ENCODE measurements at regions not wholly inside any gene's neighbourhood (a gene's known extent, or its start where the extent isn't known, plus 50 kb on each side); places are given as distances from the start of the nearest gene placed in this dataset.

- no peaks in the 10 kb centered on the region for H3K27me3 ChIP-seq
- DNase-seq, result no peak
These were observed 297.2 kb upstream of the PBX1 start for GRCh38 chr1:164261691-164262240.

GRCh38 chr1:164263540-164263939 is 295.4 kb upstream of the PBX1 start:
- H3K36me3 ChIP-seq, result no peaks in the 10 kb centered on the region
- H3K27ac ChIP-seq, result no peak overlapping the region
- H3K4me1 ChIP-seq, result no peaks in the 10 kb centered on the region
- no peak overlapping the region for H3K4me3 ChIP-seq
- H3K9ac ChIP-seq (ENCODE audit: low read depth in 2 of 2, low read length in 2 of 2), result no peak overlapping the region
- H3K9me3 ChIP-seq, result no peaks in the 10 kb centered on the region
- TF ChIP-seq CTCF (IDR thresholded peaks at IDR 0.05), result no peak
- H3K27me3 ChIP-seq, result no peaks in the 10 kb centered on the region
- no peak for DNase-seq
- intact Hi-C loops (cut with DNase I), result no loop called here

More at GRCh38 chr1:164261691-164262240, 297.2 kb upstream of the PBX1 start:
- intact Hi-C loops (cut with DNase I), result no loop called here
- Histone ChIP-seq H3K36me3 (no peaks in the 10 kb centered on the region), H3K9ac (ENCODE audit: low read depth in 2 of 2, low read length in 2 of 2) (no peak overlapping the region), H3K9me3 (no peaks in the 10 kb centered on the region), H3K4me3 (no peak overlapping the region), H3K27ac (no peak overlapping the region), H3K4me1 (no peaks in the 10 kb centered on the region)
- TF ChIP-seq CTCF (IDR thresholded peaks at IDR 0.05), result no peak

GRCh38 chr1:164265232-164265631 is 293.8 kb upstream of the PBX1 start:
- Histone ChIP-seq H3K27ac (no peak overlapping the region), H3K4me3 (no peak overlapping the region), H3K9ac (ENCODE audit: low read depth in 2 of 2, low read length in 2 of 2) (no peak overlapping the region), H3K9me3 (no peaks in the 10 kb centered on the region), H3K27me3 (no peaks in the 10 kb centered on the region), H3K36me3 (no peaks in the 10 kb centered on the region), H3K4me1 (no peaks in the 10 kb centered on the region)
- intact Hi-C loops (cut with DNase I), result no loop called here
- TF ChIP-seq CTCF (IDR thresholded peaks at IDR 0.05), result no peak
- peak; percentile 22 for DNase-seq

GRCh38 chr1:164272156-164272555 is 286.8 kb upstream of the PBX1 start:
- no peak overlapping the region for H3K27ac ChIP-seq
- H3K4me1 ChIP-seq, result no peaks in the 10 kb centered on the region
- H3K36me3 ChIP-seq, result no peaks in the 10 kb centered on the region
- no peak for TF ChIP-seq CTCF (IDR thresholded peaks at IDR 0.05)
- intact Hi-C loops (cut with DNase I), result no loop called here
- H3K9me3 ChIP-seq, result no peaks in the 10 kb centered on the region
- H3K27me3 ChIP-seq, result no peaks in the 10 kb centered on the region
- no peak overlapping the region for H3K9ac ChIP-seq (ENCODE audit: low read depth in 2 of 2, low read length in 2 of 2)
- no peak overlapping the region for H3K4me3 ChIP-seq
- no peak for DNase-seq

GRCh38 chr1:164296172-164296571 is 262.8 kb upstream of the PBX1 start:
- Histone ChIP-seq H3K4me3 (no peak overlapping the region), H3K9ac (ENCODE audit: low read depth in 2 of 2, low read length in 2 of 2) (no peak overlapping the region), H3K27me3 (no peaks in the 10 kb centered on the region), H3K27ac (no peak overlapping the region), H3K9me3 (no peaks in the 10 kb centered on the region), H3K4me1 (no peaks in the 10 kb centered on the region), H3K36me3 (no peaks in the 10 kb centered on the region)
- intact Hi-C loops (cut with DNase I), result no loop called here
- DNase-seq, result no peak
- TF ChIP-seq CTCF (IDR thresholded peaks at IDR 0.05), result no peak
